ENCODE measurements at regions not wholly inside any gene's neighbourhood (a gene's known extent, or its start where the extent isn't known, plus 50 kb on each side); places are given as distances from the start of the nearest gene placed in this dataset.

GRCh38 chr6:127013865-127014264 is 104.6 kb upstream of the RSPO3 start:
- H3K4me3 ChIP-seq (ENCODE audit: low read depth, low read length), result no peak overlapping the region
- no peak for TF ChIP-seq CTCF (IDR thresholded peaks at IDR 0.05; ENCODE audit: insufficient read depth, low read depth, low read length)
- no peak for DNase-seq (ENCODE audit: low read depth)

- no peak for TF ChIP-seq CTCF (IDR thresholded peaks at IDR 0.05; ENCODE audit: insufficient read depth, low read depth, low read length)
- no peak for DNase-seq (ENCODE audit: low read depth)
- no peak overlapping the region for H3K4me3 ChIP-seq (ENCODE audit: low read depth, low read length)
Measured at GRCh38 chr6:127015858-127016257, 102.6 kb upstream of the RSPO3 start.

- DNase-seq (ENCODE audit: low read depth), result no peak
- H3K4me3 ChIP-seq (ENCODE audit: low read depth, low read length), result no peak overlapping the region
- no peak for TF ChIP-seq CTCF (IDR thresholded peaks at IDR 0.05; ENCODE audit: insufficient read depth, low read depth, low read length)
Measured at GRCh38 chr6:127019828-127020227, 98.6 kb upstream of the RSPO3 start.

- TF ChIP-seq CTCF (IDR thresholded peaks at IDR 0.05; ENCODE audit: insufficient read depth, low read depth, low read length), result no peak
- peak; percentile 61 for DNase-seq (ENCODE audit: low read depth)
- no peak overlapping the region for H3K4me3 ChIP-seq (ENCODE audit: low read depth, low read length)
Measured at GRCh38 chr6:127022302-127022701, 96.2 kb upstream of the RSPO3 start.

- TF ChIP-seq CTCF (IDR thresholded peaks at IDR 0.05; ENCODE audit: insufficient read depth, low read depth, low read length), result no peak
- H3K4me3 ChIP-seq (ENCODE audit: low read depth, low read length), result no peak overlapping the region
- no peak for DNase-seq (ENCODE audit: low read depth)
Measured at GRCh38 chr6:127023001-127023778, 95.3 kb upstream of the RSPO3 start.

GRCh38 chr6:127026247-127026646 is 92.2 kb upstream of the RSPO3 start:
- no peak for TF ChIP-seq CTCF (IDR thresholded peaks at IDR 0.05; ENCODE audit: insufficient read depth, low read depth, low read length)
- no peak for DNase-seq (ENCODE audit: low read depth)
- H3K4me3 ChIP-seq (ENCODE audit: low read depth, low read length), result no peak overlapping the region

GRCh38 chr6:127030111-127030510 is 88.4 kb upstream of the RSPO3 start:
- TF ChIP-seq CTCF (IDR thresholded peaks at IDR 0.05; ENCODE audit: insufficient read depth, low read depth, low read length), result no peak
- H3K4me3 ChIP-seq (ENCODE audit: low read depth, low read length), result no peak overlapping the region
- no peak for DNase-seq (ENCODE audit: low read depth)
